Activated CD8-positive, alpha-beta T cell treated with anti-CD3 and anti-CD28 coated beads for 36 hours (primary cell): ENCODE measurements at regions not wholly inside any gene's neighbourhood (a gene's known extent, or its start where the extent isn't known, plus 50 kb on each side); places are given as distances from the start of the nearest gene placed in this dataset.

Experiments used
- ATAC-seq: fragments of 200-7000 bp; cut with Tn5 transposase; one replicate; pipeline ENCODE4 v1.10.0; 2021; ENCODE audit warnings: mild to moderate bottlenecking, moderate library complexity
- CTCF ChIA-PET: fragments of 350-600 bp; sonication (Branson Sonifier 250); formaldehyde crosslinking; loops from one replicate; lab custom pipeline; 2021; ENCODE audit warnings: antibody characterized with exemption; lab: Charles Lee
- POLR2A ChIA-PET: fragments of 350-600 bp; sonication (Branson Sonifier 250); formaldehyde crosslinking; loops from one replicate; lab custom pipeline; 2021; ENCODE audit warnings: antibody characterized with exemption; lab: Charles Lee
- DNase-seq: peaks from one replicate; pipeline ENCODE4 v3.0.0-alpha.2; 2020
- H3K27ac Mint-ChIP-seq: one replicate; pipeline ENCODE4 v1.8.0; 2021; ENCODE audit warnings: mild to moderate bottlenecking, mixed read lengths
- H3K27me3 Mint-ChIP-seq: one replicate; pipeline ENCODE4 v1.8.0; 2021; ENCODE audit warnings: mixed read lengths
- H3K36me3 Mint-ChIP-seq: one replicate; pipeline ENCODE4 v1.8.0; 2021; ENCODE audit warnings: low read depth, mixed read lengths
- H3K4me1 Mint-ChIP-seq: one replicate; pipeline ENCODE4 v1.8.0; 2021; ENCODE audit warnings: low read depth, mixed read lengths
- H3K4me3 Mint-ChIP-seq: one replicate; pipeline ENCODE4 v1.8.0; 2021; ENCODE audit warnings: mild to moderate bottlenecking, moderate library complexity, mixed read lengths
- H3K9me3 Mint-ChIP-seq: one replicate; pipeline ENCODE4 v1.8.0; 2021; ENCODE audit warnings: mixed read lengths
- intact Hi-C: fragments of 100-400 bp; cut with micrococcal nuclease; formaldehyde crosslinking; loops from one replicate; pipeline ENCODE4 v1.10.0; 2022
- TF ChIP-seq, protein P1 (sequence below): fragments of 200-600 bp; IDR thresholded peaks from one replicate; pipeline ENCODE4 v1.8.0; 2022; ENCODE audit warnings: antibody characterized with exemption, mild to moderate bottlenecking

GRCh38 chrX:113982766-113983165, 601.1 kb upstream of the HTR2C start:
- ATAC-seq (no peak), DNase-seq (no peak)
- no peaks in the 10 kb centered on the region for H3K4me1 Mint-ChIP-seq
- intact Hi-C loops, result no loop called here
- no peaks in the 10 kb centered on the region for H3K36me3 Mint-ChIP-seq
- POLR2A ChIA-PET, result no interaction called here
- H3K9me3 Mint-ChIP-seq, result no peaks in the 10 kb centered on the region
- CTCF ChIA-PET, result no interaction called here
- H3K27me3 Mint-ChIP-seq, result no peaks in the 10 kb centered on the region
- H3K27ac Mint-ChIP-seq, result no peak overlapping the region
- no peak overlapping the region for H3K4me3 Mint-ChIP-seq
- TF ChIP-seq, protein P1, sequence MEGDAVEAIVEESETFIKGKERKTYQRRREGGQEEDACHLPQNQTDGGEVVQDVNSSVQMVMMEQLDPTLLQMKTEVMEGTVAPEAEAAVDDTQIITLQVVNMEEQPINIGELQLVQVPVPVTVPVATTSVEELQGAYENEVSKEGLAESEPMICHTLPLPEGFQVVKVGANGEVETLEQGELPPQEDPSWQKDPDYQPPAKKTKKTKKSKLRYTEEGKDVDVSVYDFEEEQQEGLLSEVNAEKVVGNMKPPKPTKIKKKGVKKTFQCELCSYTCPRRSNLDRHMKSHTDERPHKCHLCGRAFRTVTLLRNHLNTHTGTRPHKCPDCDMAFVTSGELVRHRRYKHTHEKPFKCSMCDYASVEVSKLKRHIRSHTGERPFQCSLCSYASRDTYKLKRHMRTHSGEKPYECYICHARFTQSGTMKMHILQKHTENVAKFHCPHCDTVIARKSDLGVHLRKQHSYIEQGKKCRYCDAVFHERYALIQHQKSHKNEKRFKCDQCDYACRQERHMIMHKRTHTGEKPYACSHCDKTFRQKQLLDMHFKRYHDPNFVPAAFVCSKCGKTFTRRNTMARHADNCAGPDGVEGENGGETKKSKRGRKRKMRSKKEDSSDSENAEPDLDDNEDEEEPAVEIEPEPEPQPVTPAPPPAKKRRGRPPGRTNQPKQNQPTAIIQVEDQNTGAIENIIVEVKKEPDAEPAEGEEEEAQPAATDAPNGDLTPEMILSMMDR, result no peak

- Mint-ChIP-seq H3K4me1 (no peaks in the 10 kb centered on the region), H3K27ac (no peak overlapping the region), H3K9me3 (no peaks in the 10 kb centered on the region), H3K27me3 (no peaks in the 10 kb centered on the region), H3K36me3 (no peaks in the 10 kb centered on the region), H3K4me3 (no peak overlapping the region)
- POLR2A ChIA-PET, result no interaction called here
- TF ChIP-seq, protein P1, result no peak
- DNase-seq, result no peak
- CTCF ChIA-PET, result no interaction called here
- intact Hi-C loops, result no loop called here
- no peak for ATAC-seq
Measured at GRCh38 chrX:113980953-113981352, 602.9 kb upstream of the HTR2C start.

GRCh38 chrX:113977887-113978286, 606.0 kb upstream of the HTR2C start:
- H3K27ac Mint-ChIP-seq, result no peak overlapping the region
- intact Hi-C loops, result no loop called here
- ATAC-seq (no peak), DNase-seq (no peak)
- CTCF ChIA-PET, result no interaction called here
- POLR2A ChIA-PET, result no interaction called here
- H3K4me1 Mint-ChIP-seq, result no peaks in the 10 kb centered on the region
- TF ChIP-seq, protein P1, result no peak
- H3K27me3 Mint-ChIP-seq, result no peaks in the 10 kb centered on the region
- no peaks in the 10 kb centered on the region for H3K36me3 Mint-ChIP-seq
- no peak overlapping the region for H3K4me3 Mint-ChIP-seq
- no peaks in the 10 kb centered on the region for H3K9me3 Mint-ChIP-seq

DNA sequence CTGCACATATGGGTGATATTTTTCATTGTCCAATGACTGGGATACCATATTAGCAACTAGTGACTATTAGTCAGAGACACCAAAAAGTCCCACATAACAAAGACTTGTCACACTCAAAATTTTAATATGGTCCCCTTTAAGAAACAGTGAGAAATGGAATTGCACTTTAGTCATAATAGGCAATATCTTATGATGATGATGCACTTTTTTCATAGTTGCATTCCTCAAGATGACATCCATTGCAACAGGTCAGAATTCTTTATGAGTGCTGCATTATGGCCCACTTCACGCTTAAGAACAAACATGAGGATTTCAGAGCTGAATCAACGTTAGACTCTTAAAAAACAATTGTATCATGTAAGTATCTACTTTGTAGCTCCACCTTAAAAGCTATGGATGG, 608.4 kb upstream of the HTR2C start:
- DNase-seq (no peak), ATAC-seq (no peak)
- H3K36me3 Mint-ChIP-seq, result no peaks in the 10 kb centered on the region
- no peaks in the 10 kb centered on the region for H3K4me1 Mint-ChIP-seq
- H3K4me3 Mint-ChIP-seq, result no peak overlapping the region
- ChIA-PET POLR2A (interaction anchor here (0.7 kb wide), 1 partner anchor 13 kb away, joined by 3 read pairs; no protein-coding TSS in a partner anchor), CTCF (no interaction called here)
- H3K27ac Mint-ChIP-seq, result no peak overlapping the region
- intact Hi-C loops, result no loop called here
- H3K9me3 Mint-ChIP-seq, result no peaks in the 10 kb centered on the region
- H3K27me3 Mint-ChIP-seq, result no peaks in the 10 kb centered on the region
- TF ChIP-seq, protein P1, result no peak

DNA sequence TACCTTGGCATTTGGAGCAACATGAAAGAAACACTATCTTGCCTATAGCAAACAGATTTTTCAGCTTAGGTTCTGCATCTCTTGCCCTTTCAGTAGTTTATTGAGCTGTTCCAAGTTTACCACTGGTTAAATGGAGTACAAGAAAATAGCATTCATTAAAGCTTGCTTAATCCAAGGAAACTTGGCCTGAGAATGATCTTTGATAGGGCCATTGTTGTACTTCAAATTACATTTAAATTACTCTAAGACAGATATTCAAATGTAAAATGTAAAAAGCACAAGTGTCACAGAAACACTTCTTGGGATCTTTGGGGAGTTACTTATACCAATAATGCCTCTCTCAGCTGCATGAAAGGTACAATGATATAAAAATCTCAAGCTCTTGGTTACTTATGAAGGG, 609.0 kb upstream of the HTR2C start:
- no peak for ATAC-seq
- no peak overlapping the region for H3K4me3 Mint-ChIP-seq
- no peaks in the 10 kb centered on the region for H3K4me1 Mint-ChIP-seq
- CTCF ChIA-PET, result no interaction called here
- intact Hi-C loops, result no loop called here
- DNase-seq, result no peak
- no peak overlapping the region for H3K27ac Mint-ChIP-seq
- H3K27me3 Mint-ChIP-seq, result no peaks in the 10 kb centered on the region
- TF ChIP-seq, protein P1, result no peak
- H3K9me3 Mint-ChIP-seq, result no peaks in the 10 kb centered on the region
- POLR2A ChIA-PET, result interaction anchor here (0.7 kb wide), 1 partner anchor 12 kb away, joined by 3 read pairs; no protein-coding TSS in a partner anchor
- no peaks in the 10 kb centered on the region for H3K36me3 Mint-ChIP-seq
